Activated T-cell treated with anti-CD3 and anti-CD28 coated beads, Interleukin-2, amount 50 U/mL, for 24 hours (primary cell): ENCODE measurements at regions not wholly inside any gene's neighbourhood (a gene's known extent, or its start where the extent isn't known, plus 50 kb on each side); places are given as distances from the start of the nearest gene placed in this dataset.

Experiments used
- DNase-seq: peaks from one replicate; pipeline ENCODE4 v3.0.0-alpha.2; 2020
- H3K27ac Mint-ChIP-seq: 2 replicates; pipeline ENCODE4 v1.8.0; 2020; ENCODE audit warnings: mild to moderate bottlenecking, mixed read lengths
- H3K27me3 Mint-ChIP-seq: 2 replicates; pipeline ENCODE4 v1.8.0; 2020; ENCODE audit warnings: mixed read lengths
- H3K36me3 Mint-ChIP-seq: 2 replicates; pipeline ENCODE4 v1.8.0; 2020; ENCODE audit warnings: low read depth, mixed read lengths
- H3K4me1 Mint-ChIP-seq: 2 replicates; pipeline ENCODE4 v1.8.0; 2020; ENCODE audit warnings: low read depth, mixed read lengths
- H3K4me3 Mint-ChIP-seq: 2 replicates; pipeline ENCODE4 v1.8.0; 2020; ENCODE audit warnings: mild to moderate bottlenecking, moderate library complexity, mixed read lengths
- H3K9me3 Mint-ChIP-seq: 2 replicates; pipeline ENCODE4 v1.8.0; 2020; ENCODE audit warnings: mixed read lengths

GRCh38 chr7:118028226-118028625, 155.0 kb upstream of the CTTNBP2 start:
- Mint-ChIP-seq H3K36me3 (no peaks in the 10 kb centered on the region), H3K27me3 (no peaks in the 10 kb centered on the region), H3K9me3 (no peaks in the 10 kb centered on the region), H3K4me3 (no peak overlapping the region), H3K4me1 (no peaks in the 10 kb centered on the region), H3K27ac (no peak overlapping the region)
- DNase-seq = no peak

- Mint-ChIP-seq H3K36me3 (no peaks in the 10 kb centered on the region), H3K27ac (no peak overlapping the region), H3K4me3 (no peak overlapping the region), H3K9me3 (no peaks in the 10 kb centered on the region), H3K27me3 (no peaks in the 10 kb centered on the region), H3K4me1 (no peaks in the 10 kb centered on the region)
- DNase-seq = no peak
Measured at GRCh38 chr7:118029826-118030422, 154.0 kb upstream of the LSM8 start.

GRCh38 chr7:118033273-118033672, 150.7 kb upstream of the LSM8 start:
- H3K4me3 Mint-ChIP-seq = no peak overlapping the region
- no peak for DNase-seq
- H3K27ac Mint-ChIP-seq = no peak overlapping the region
- no peaks in the 10 kb centered on the region for H3K27me3 Mint-ChIP-seq
- H3K36me3 Mint-ChIP-seq = no peaks in the 10 kb centered on the region
- no peaks in the 10 kb centered on the region for H3K9me3 Mint-ChIP-seq
- no peaks in the 10 kb centered on the region for H3K4me1 Mint-ChIP-seq

GRCh38 chr7:118039963-118040489, 143.9 kb upstream of the LSM8 start:
- H3K27me3 Mint-ChIP-seq = peaks cover 3% of the 10 kb centered on the region
- no peak overlapping the region for H3K4me3 Mint-ChIP-seq
- no peaks in the 10 kb centered on the region for H3K4me1 Mint-ChIP-seq
- H3K36me3 Mint-ChIP-seq = no peaks in the 10 kb centered on the region
- DNase-seq = no peak
- H3K27ac Mint-ChIP-seq = no peak overlapping the region
- H3K9me3 Mint-ChIP-seq = no peaks in the 10 kb centered on the region

- no peaks in the 10 kb centered on the region for H3K36me3 Mint-ChIP-seq
Measured at GRCh38 chr7:118040562-118040961, 143.4 kb upstream of the LSM8 start.

GRCh38 chr7:118041251-118041878, 142.6 kb upstream of the LSM8 start:
- Mint-ChIP-seq H3K9me3 (no peaks in the 10 kb centered on the region), H3K36me3 (no peaks in the 10 kb centered on the region), H3K27ac (no peak overlapping the region), H3K4me3 (no peak overlapping the region), H3K4me1 (no peaks in the 10 kb centered on the region), H3K27me3 (peaks cover 3% of the 10 kb centered on the region)
- no peak for DNase-seq

More at GRCh38 chr7:118040562-118040961, 143.4 kb upstream of the LSM8 start:
- Mint-ChIP-seq H3K4me3 (no peak overlapping the region), H3K27ac (no peak overlapping the region), H3K4me1 (no peaks in the 10 kb centered on the region), H3K9me3 (no peaks in the 10 kb centered on the region), H3K27me3 (peaks cover 3% of the 10 kb centered on the region)
- no peak for DNase-seq

- H3K27ac Mint-ChIP-seq = no peak overlapping the region
- no peaks in the 10 kb centered on the region for H3K9me3 Mint-ChIP-seq
- H3K4me1 Mint-ChIP-seq = no peaks in the 10 kb centered on the region
- no peak overlapping the region for H3K4me3 Mint-ChIP-seq
- H3K27me3 Mint-ChIP-seq = peaks cover 3% of the 10 kb centered on the region
- DNase-seq = no peak
- no peaks in the 10 kb centered on the region for H3K36me3 Mint-ChIP-seq
Measured at GRCh38 chr7:118045629-118046028, 138.3 kb upstream of the LSM8 start.

- no peak for DNase-seq
- peaks cover 3% of the 10 kb centered on the region for H3K27me3 Mint-ChIP-seq
- H3K4me3 Mint-ChIP-seq = no peak overlapping the region
- H3K9me3 Mint-ChIP-seq = no peaks in the 10 kb centered on the region
- no peaks in the 10 kb centered on the region for H3K4me1 Mint-ChIP-seq
- H3K36me3 Mint-ChIP-seq = no peaks in the 10 kb centered on the region
- no peak overlapping the region for H3K27ac Mint-ChIP-seq
Measured at GRCh38 chr7:118046086-118046485, 137.9 kb upstream of the LSM8 start.

- no peak for DNase-seq
- Mint-ChIP-seq H3K4me1 (no peaks in the 10 kb centered on the region), H3K4me3 (no peak overlapping the region), H3K27me3 (peaks cover 3% of the 10 kb centered on the region), H3K9me3 (no peaks in the 10 kb centered on the region), H3K36me3 (no peaks in the 10 kb centered on the region), H3K27ac (no peak overlapping the region)
Measured at GRCh38 chr7:118046801-118047200, 137.2 kb upstream of the LSM8 start.

- DNase-seq = no peak
- H3K4me3 Mint-ChIP-seq = no peak overlapping the region
Measured at GRCh38 chr7:118052336-118052735, 131.6 kb upstream of the LSM8 start.

GRCh38 chr7:118053353-118053752, 130.6 kb upstream of the LSM8 start:
- H3K36me3 Mint-ChIP-seq = no peaks in the 10 kb centered on the region
- no peak overlapping the region for H3K27ac Mint-ChIP-seq
- H3K4me3 Mint-ChIP-seq = no peak overlapping the region
- no peak for DNase-seq
- no peaks in the 10 kb centered on the region for H3K9me3 Mint-ChIP-seq
- H3K27me3 Mint-ChIP-seq = peaks cover 10% of the 10 kb centered on the region
- H3K4me1 Mint-ChIP-seq = no peaks in the 10 kb centered on the region

More at GRCh38 chr7:118052336-118052735, 131.6 kb upstream of the LSM8 start:
- Mint-ChIP-seq H3K27me3 (peaks cover 10% of the 10 kb centered on the region), H3K36me3 (no peaks in the 10 kb centered on the region), H3K27ac (no peak overlapping the region), H3K9me3 (no peaks in the 10 kb centered on the region), H3K4me1 (no peaks in the 10 kb centered on the region)

- Mint-ChIP-seq H3K9me3 (no peaks in the 10 kb centered on the region), H3K4me3 (no peak overlapping the region), H3K27me3 (peaks cover 10% of the 10 kb centered on the region), H3K36me3 (no peaks in the 10 kb centered on the region), H3K4me1 (no peaks in the 10 kb centered on the region), H3K27ac (no peak overlapping the region)
- DNase-seq = no peak
Measured at GRCh38 chr7:118054529-118054928, 129.4 kb upstream of the LSM8 start.

GRCh38 chr7:118055647-118056046, 128.3 kb upstream of the LSM8 start:
- DNase-seq = no peak
- no peak overlapping the region for H3K27ac Mint-ChIP-seq
- H3K4me1 Mint-ChIP-seq = no peaks in the 10 kb centered on the region
- no peaks in the 10 kb centered on the region for H3K36me3 Mint-ChIP-seq
- peaks cover 12% of the 10 kb centered on the region for H3K27me3 Mint-ChIP-seq
- no peaks in the 10 kb centered on the region for H3K9me3 Mint-ChIP-seq
- no peak overlapping the region for H3K4me3 Mint-ChIP-seq

GRCh38 chr7:118057404-118057803, 126.6 kb upstream of the LSM8 start:
- peaks cover 15% of the 10 kb centered on the region for H3K27me3 Mint-ChIP-seq
- no peaks in the 10 kb centered on the region for H3K36me3 Mint-ChIP-seq
- no peaks in the 10 kb centered on the region for H3K4me1 Mint-ChIP-seq
- DNase-seq = no peak
- H3K4me3 Mint-ChIP-seq = no peak overlapping the region
- H3K27ac Mint-ChIP-seq = no peak overlapping the region
- H3K9me3 Mint-ChIP-seq = no peaks in the 10 kb centered on the region

- H3K27ac Mint-ChIP-seq = no peak overlapping the region
Measured at GRCh38 chr7:118059209-118059608, 124.8 kb upstream of the LSM8 start.

More at GRCh38 chr7:118059209-118059608, 124.8 kb upstream of the LSM8 start:
- H3K4me3 Mint-ChIP-seq = no peak overlapping the region
- DNase-seq = no peak
- no peaks in the 10 kb centered on the region for H3K36me3 Mint-ChIP-seq
- peaks cover 14% of the 10 kb centered on the region for H3K27me3 Mint-ChIP-seq
- H3K4me1 Mint-ChIP-seq = no peaks in the 10 kb centered on the region
- H3K9me3 Mint-ChIP-seq = no peaks in the 10 kb centered on the region
